ENCODE measurements at regions not wholly inside any gene's neighbourhood (a gene's known extent, or its start where the extent isn't known, plus 50 kb on each side); places are given as distances from the start of the nearest gene placed in this dataset.

GRCh38 chr6:142569676-142570075 is 267.9 kb downstream of the ADGRG6 start:
- TF ChIP-seq USF1 (IDR thresholded peaks at IDR 0.05; ENCODE audit: borderline replicate concordance, low read depth) (no peak), FOSL2 (IDR thresholded peaks at IDR 0.05; ENCODE audit: borderline replicate concordance, low read depth) (no peak), CTCF (IDR thresholded peaks at IDR 0.05) (no peak), ELF1 (IDR thresholded peaks at IDR 0.05) (no peak), POLR2AphosphoS5 (IDR thresholded peaks at IDR 0.05; ENCODE audit: low read depth, low read length) (no peak), RFX5 (IDR thresholded peaks at IDR 0.05; ENCODE audit: low read length) (no peak), USF2 (IDR thresholded peaks at IDR 0.05; ENCODE audit: borderline replicate concordance, low read depth, low read length) (no peak), SIN3A (IDR thresholded peaks at IDR 0.05; ENCODE audit: borderline replicate concordance, low read depth, low read length) (no peak), EP300 (IDR thresholded peaks at IDR 0.05; ENCODE audit: borderline replicate concordance in 1 of 2, low read depth in 1 of 2, low read length in 1 of 2) (no peak), TAF1 (IDR thresholded peaks at IDR 0.05; ENCODE audit: borderline replicate concordance, low read depth, low read length) (no peak), ZBTB33 (IDR thresholded peaks at IDR 0.05; ENCODE audit: borderline replicate concordance, low read depth) (no peak), JUND (IDR thresholded peaks at IDR 0.05) (no peak), RAD21 (IDR thresholded peaks at IDR 0.05; ENCODE audit: low read length) (no peak)

Measured in SK-N-SH (cell line).